ENCODE measurements at regions not wholly inside any gene's neighbourhood (a gene's known extent, or its start where the extent isn't known, plus 50 kb on each side); places are given as distances from the start of the nearest gene placed in this dataset.

DNA sequence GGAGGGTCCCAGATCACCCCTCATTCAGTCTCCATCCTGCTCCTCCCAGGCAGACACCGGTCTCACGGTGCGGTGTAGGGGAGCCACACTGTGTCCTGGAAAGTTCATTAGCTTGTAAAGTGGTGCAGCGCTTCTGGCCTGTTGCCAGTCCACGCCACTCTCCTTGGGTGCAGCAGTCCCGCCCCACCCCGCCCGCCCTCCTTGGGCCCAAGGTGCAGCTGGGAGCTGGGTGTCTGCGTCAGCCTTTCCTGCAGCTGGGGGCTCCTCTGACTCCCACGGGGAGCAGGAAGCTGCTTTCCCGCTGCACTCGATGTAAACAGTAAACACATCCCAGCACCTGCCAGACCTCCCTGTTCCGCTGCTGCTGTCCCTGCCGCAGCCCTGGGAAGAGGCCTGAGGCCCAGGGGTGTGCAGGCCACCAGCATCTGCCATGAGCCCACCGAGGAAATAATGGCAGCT lies 53.8 kb upstream of the ASB18 start:
- dilution Hi-C loops (cut with MboI; ENCODE audit: extremely low pct_ligation_motif_present, low sequenced_read_pairs), result no loop called here
- Histone ChIP-seq H3K79me2 (ENCODE audit: control insufficient read depth, insufficient read depth, low read length) (no peaks in the 10 kb centered on the region), H3K27ac (ENCODE audit: control insufficient read depth, insufficient read depth, low read length) (no peak overlapping the region), H3K4me3 (ENCODE audit: control insufficient read depth in 2 of 3, extremely low read depth in 1 of 3, insufficient read depth in 2 of 3, low read depth in 1 of 3, low read length in 3 of 3) (no peak overlapping the region), H3K4me1 (ENCODE audit: control insufficient read depth, extremely low read depth, insufficient read depth, low read length) (no peaks in the 10 kb centered on the region), H3K4me2 (ENCODE audit: control insufficient read depth, extremely low read depth, insufficient read depth, low read depth, low read length) (no peak overlapping the region), H3K9me3 (ENCODE audit: control insufficient read depth, low read depth, low read length) (no peaks in the 10 kb centered on the region), H4K20me1 (ENCODE audit: control insufficient read depth, extremely low read depth, insufficient read depth, low read length) (no peaks in the 10 kb centered on the region), H3K36me3 (ENCODE audit: control insufficient read depth in 2 of 2, extremely low read depth in 1 of 2, insufficient read depth in 2 of 2, low read length in 2 of 2) (no peaks in the 10 kb centered on the region), H3K27me3 (ENCODE audit: control insufficient read depth, extremely low read depth, insufficient read depth, low read length) (no peaks in the 10 kb centered on the region), H3K9me1 (ENCODE audit: control insufficient read depth, extremely low read depth, insufficient read depth, low read length) (no peaks in the 10 kb centered on the region), H3K9ac (ENCODE audit: control insufficient read depth, extremely low read depth, insufficient read depth, low read length) (no peak overlapping the region), H2AFZ (ENCODE audit: control insufficient read depth, low read length) (no peak overlapping the region)
- FAIRE-seq (no peak), DNase-seq (ENCODE audit: low read depth, low spot score) (no peak)
- TF ChIP-seq, protein P1, sequence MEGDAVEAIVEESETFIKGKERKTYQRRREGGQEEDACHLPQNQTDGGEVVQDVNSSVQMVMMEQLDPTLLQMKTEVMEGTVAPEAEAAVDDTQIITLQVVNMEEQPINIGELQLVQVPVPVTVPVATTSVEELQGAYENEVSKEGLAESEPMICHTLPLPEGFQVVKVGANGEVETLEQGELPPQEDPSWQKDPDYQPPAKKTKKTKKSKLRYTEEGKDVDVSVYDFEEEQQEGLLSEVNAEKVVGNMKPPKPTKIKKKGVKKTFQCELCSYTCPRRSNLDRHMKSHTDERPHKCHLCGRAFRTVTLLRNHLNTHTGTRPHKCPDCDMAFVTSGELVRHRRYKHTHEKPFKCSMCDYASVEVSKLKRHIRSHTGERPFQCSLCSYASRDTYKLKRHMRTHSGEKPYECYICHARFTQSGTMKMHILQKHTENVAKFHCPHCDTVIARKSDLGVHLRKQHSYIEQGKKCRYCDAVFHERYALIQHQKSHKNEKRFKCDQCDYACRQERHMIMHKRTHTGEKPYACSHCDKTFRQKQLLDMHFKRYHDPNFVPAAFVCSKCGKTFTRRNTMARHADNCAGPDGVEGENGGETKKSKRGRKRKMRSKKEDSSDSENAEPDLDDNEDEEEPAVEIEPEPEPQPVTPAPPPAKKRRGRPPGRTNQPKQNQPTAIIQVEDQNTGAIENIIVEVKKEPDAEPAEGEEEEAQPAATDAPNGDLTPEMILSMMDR (optimal IDR thresholded peaks at IDR 0.05 in 1 of 3, IDR thresholded peaks at IDR 0.05 in 1 of 3, conservative IDR thresholded peaks at IDR 0.05 in 1 of 3; ENCODE audit: extremely low read depth in 1 of 3, insufficient read depth in 2 of 3, low read length in 3 of 3), result no peak
- no peak for TF ChIP-seq EZH2 (IDR thresholded peaks at IDR 0.05; ENCODE audit: low read length)

DNA sequence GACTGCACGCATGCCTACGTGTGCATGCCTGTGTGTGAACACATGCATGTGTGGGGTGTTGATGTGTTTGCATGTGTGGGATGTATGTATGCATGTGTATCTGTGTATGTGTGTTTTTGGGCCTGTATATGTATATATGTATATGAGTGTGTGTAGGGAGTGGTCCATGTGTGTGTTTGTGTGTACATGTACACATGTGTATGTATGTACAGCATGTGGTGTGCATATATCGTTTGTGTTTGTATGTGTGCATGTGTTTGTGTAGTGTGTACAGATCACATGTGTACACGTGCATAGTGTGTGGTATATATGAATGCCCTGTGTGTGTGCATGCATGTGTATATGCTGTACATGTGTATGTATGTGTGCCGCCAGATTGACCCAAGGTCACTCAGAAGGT lies 54.2 kb upstream of the ASB18 start:
- Histone ChIP-seq H3K36me3 (ENCODE audit: control insufficient read depth in 2 of 2, extremely low read depth in 1 of 2, insufficient read depth in 2 of 2, low read length in 2 of 2) (no peaks in the 10 kb centered on the region), H3K79me2 (ENCODE audit: control insufficient read depth, insufficient read depth, low read length) (no peaks in the 10 kb centered on the region), H4K20me1 (ENCODE audit: control insufficient read depth, extremely low read depth, insufficient read depth, low read length) (no peaks in the 10 kb centered on the region), H3K4me3 (ENCODE audit: control insufficient read depth in 2 of 3, extremely low read depth in 1 of 3, insufficient read depth in 2 of 3, low read depth in 1 of 3, low read length in 3 of 3) (no peak overlapping the region), H3K4me1 (ENCODE audit: control insufficient read depth, extremely low read depth, insufficient read depth, low read length) (no peaks in the 10 kb centered on the region), H3K4me2 (ENCODE audit: control insufficient read depth, extremely low read depth, insufficient read depth, low read depth, low read length) (no peak overlapping the region), H3K27ac (ENCODE audit: control insufficient read depth, insufficient read depth, low read length) (no peak overlapping the region), H3K27me3 (ENCODE audit: control insufficient read depth, extremely low read depth, insufficient read depth, low read length) (no peaks in the 10 kb centered on the region), H3K9ac (ENCODE audit: control insufficient read depth, extremely low read depth, insufficient read depth, low read length) (no peak overlapping the region), H3K9me1 (ENCODE audit: control insufficient read depth, extremely low read depth, insufficient read depth, low read length) (no peaks in the 10 kb centered on the region), H3K9me3 (ENCODE audit: control insufficient read depth, low read depth, low read length) (no peaks in the 10 kb centered on the region), H2AFZ (ENCODE audit: control insufficient read depth, low read length) (no peak overlapping the region)
- DNase-seq (ENCODE audit: low read depth, low spot score) (no peak), FAIRE-seq (no peak)
- TF ChIP-seq EZH2 (IDR thresholded peaks at IDR 0.05; ENCODE audit: low read length), result no peak
- TF ChIP-seq, protein P1 (optimal IDR thresholded peaks at IDR 0.05 in 1 of 3, IDR thresholded peaks at IDR 0.05 in 1 of 3, conservative IDR thresholded peaks at IDR 0.05 in 1 of 3; ENCODE audit: extremely low read depth in 1 of 3, insufficient read depth in 2 of 3, low read length in 3 of 3), result no peak
- dilution Hi-C loops (cut with MboI; ENCODE audit: extremely low pct_ligation_motif_present, low sequenced_read_pairs), result no loop called here

Data from keratinocyte (primary cell).